Colonic mucosa (tissue), 4 donors: ENCODE measurements at regions not wholly inside any gene's neighbourhood (a gene's known extent, or its start where the extent isn't known, plus 50 kb on each side); places are given as distances from the start of the nearest gene placed in this dataset.

ENCODE experiments used
- DNase-seq: peaks from one replicate; pipeline ENCODE4 v3.0.0-alpha.2; 2020
- H3K27ac ChIP-seq: fragments of 200-600 bp; one replicate; pipeline ENCODE4 v1.8.0; 2021
- H3K27me3 ChIP-seq: fragments of 200-600 bp; one replicate; pipeline ENCODE4 v1.8.0; 2021
- H3K36me3 ChIP-seq: fragments of 200-600 bp; one replicate; pipeline ENCODE4 v1.8.0; 2021
- H3K4me1 ChIP-seq: fragments of 200-600 bp; one replicate; pipeline ENCODE4 v1.8.0; 2021; ENCODE audit warnings: mild to moderate bottlenecking
- H3K4me3 ChIP-seq: fragments of 200-600 bp; one replicate; pipeline ENCODE4 v1.8.0; 2021
- H3K9ac ChIP-seq, 2 donors: one replicate each; pipeline ENCODE4 v1.7.0; 2013; ENCODE audit warnings: control low read depth in 2 of 2, low read depth in 2 of 2, low read length in 2 of 2
- H3K9me3 ChIP-seq: fragments of 200-600 bp; one replicate; pipeline ENCODE4 v1.8.0; 2021
- CTCF ChIP-seq: fragments of 200-600 bp; IDR thresholded peaks from one replicate; pipeline ENCODE4 v1.8.0; 2022; ENCODE audit warnings: antibody characterized with exemption, mild to moderate bottlenecking
- intact Hi-C: fragments of 100-400 bp; cut with DNase I; formaldehyde crosslinking; loops from one replicate; pipeline ENCODE4 v1.14.1; 2022
- donor health status: healthy.
- donor health status: DM: no; HTN: no; CAD: no.
- donor health status: DM: no; HTN: no; CAD: no.

DNA sequence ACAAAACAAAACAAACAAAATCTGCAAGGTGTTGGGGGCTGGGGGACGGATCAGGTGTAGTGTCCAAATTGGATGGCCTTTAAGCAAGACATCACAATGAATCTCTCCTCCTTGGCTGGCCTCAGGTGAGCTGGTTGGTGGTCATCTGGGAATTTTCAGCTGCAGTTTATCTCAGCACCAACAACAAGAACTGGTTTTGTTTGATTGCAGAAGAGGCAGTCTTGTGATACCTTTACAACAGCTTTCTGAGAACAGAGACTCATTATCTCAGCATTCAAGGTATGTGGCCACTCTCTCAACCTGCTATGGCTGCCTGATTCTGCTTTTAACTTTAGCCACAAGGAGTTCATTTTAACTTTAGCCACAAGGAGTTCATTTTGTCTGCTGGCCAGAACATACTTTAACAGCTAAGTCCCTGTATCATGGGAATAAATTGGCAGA lies 1543.4 kb downstream of the EFNA5 start:
- Histone ChIP-seq H3K4me1 (no peaks in the 10 kb centered on the region), H3K27me3 (no peaks in the 10 kb centered on the region), H3K27ac (no peak overlapping the region), H3K9me3 (no peaks in the 10 kb centered on the region), H3K9ac (no peak overlapping the region), H3K36me3 (no peaks in the 10 kb centered on the region), H3K4me3 (no peak overlapping the region)
- no peak for TF ChIP-seq CTCF
- intact Hi-C loops = no loop called here
- no peak for DNase-seq

DNA sequence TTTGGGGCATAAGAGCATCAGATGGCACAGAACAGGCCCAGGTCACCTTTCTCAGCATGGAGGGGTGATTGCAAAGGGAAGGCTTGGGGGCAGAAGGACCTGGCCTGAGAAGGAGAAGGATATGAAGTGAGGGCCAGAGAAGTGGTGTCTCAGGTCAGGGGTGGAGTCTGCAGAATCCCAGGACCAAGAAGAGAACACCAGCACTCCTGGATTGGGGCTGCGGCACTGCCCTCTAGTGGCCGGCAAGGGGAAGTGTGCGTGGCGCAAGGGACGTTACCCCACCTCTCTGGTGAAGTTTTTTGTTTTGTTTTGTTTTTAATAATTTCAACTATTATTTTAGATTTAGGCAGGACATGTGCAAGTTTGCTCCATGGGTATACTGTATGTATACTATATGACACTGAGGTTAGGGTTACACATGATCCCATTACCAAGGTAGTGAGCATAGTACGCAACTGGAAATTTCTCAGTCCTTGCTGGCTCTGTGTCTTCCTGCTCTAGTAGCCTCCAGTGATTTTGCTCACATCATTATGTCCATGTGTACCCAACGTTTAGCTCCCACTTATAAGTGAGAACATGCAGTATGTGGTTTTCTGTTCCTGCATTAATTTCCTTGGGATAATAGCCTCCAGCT lies 1548.6 kb downstream of the EFNA5 start:
- H3K4me3 ChIP-seq = no peak overlapping the region
- H3K36me3 ChIP-seq = no peaks in the 10 kb centered on the region
- H3K27ac ChIP-seq = no peak overlapping the region
- intact Hi-C loops = no loop called here
- H3K9ac ChIP-seq = no peak overlapping the region
- peak; percentile 22 for DNase-seq
- H3K27me3 ChIP-seq = no peaks in the 10 kb centered on the region
- H3K4me1 ChIP-seq = no peaks in the 10 kb centered on the region
- no peaks in the 10 kb centered on the region for H3K9me3 ChIP-seq
- peak; percentile 65 for TF ChIP-seq CTCF

DNA sequence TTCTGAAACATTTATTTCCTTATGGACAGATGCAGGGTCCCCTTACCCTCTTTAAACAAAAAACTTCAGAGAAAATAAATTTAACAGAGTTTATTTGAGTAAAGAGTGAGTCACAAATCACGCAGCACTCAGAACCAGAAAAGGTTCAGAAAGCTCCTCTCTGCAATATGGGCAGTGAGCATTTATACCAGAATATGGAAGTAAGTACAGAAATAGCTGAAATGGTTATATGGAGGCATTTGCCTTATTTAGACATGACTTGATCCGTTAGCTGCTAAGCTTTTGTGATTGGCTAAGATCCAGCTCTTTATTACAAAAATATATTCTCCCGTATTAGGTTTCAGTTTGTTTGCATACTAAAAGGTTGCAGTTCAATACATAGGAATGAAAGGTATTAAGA lies 1554.1 kb downstream of the EFNA5 start:
- TF ChIP-seq CTCF = no peak
- H3K27me3 ChIP-seq = no peaks in the 10 kb centered on the region
- H3K9ac ChIP-seq = no peak overlapping the region
- intact Hi-C loops = no loop called here
- no peak overlapping the region for H3K4me3 ChIP-seq
- H3K9me3 ChIP-seq = no peaks in the 10 kb centered on the region
- no peaks in the 10 kb centered on the region for H3K4me1 ChIP-seq
- H3K36me3 ChIP-seq = no peaks in the 10 kb centered on the region
- no peak overlapping the region for H3K27ac ChIP-seq
- DNase-seq = no peak

- intact Hi-C loops = no loop called here
- Histone ChIP-seq H3K9ac (no peak overlapping the region), H3K27me3 (no peaks in the 10 kb centered on the region), H3K27ac (no peak overlapping the region), H3K9me3 (no peaks in the 10 kb centered on the region), H3K36me3 (no peaks in the 10 kb centered on the region), H3K4me3 (no peak overlapping the region), H3K4me1 (no peaks in the 10 kb centered on the region)
- TF ChIP-seq CTCF = no peak
- DNase-seq = no peak
Measured at GRCh38 chr5:106113922-106114321, 1556.8 kb downstream of the EFNA5 start.

DNA sequence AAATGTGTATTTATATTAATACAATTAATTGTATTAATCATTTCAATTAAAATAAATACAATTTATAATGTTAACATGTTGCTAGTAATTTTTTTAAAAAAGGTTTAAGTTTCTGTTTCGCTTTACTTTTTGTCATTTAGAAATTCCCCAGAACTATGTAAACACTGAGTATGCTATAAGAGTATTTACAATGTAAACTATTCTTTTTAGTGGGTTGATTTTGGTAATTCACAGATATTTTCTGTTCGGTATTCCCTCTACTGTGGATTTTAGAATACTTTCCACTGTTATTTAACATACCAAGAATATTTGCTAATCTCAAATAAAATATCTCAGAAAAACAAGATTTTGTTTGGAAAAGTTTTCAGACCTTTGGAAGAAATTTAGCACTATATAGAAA lies 1564.4 kb downstream of the EFNA5 start:
- no peaks in the 10 kb centered on the region for H3K4me1 ChIP-seq
- no peaks in the 10 kb centered on the region for H3K9me3 ChIP-seq
- H3K9ac ChIP-seq = no peak overlapping the region
- H3K27ac ChIP-seq = no peak overlapping the region
- no peak for DNase-seq
- no peaks in the 10 kb centered on the region for H3K27me3 ChIP-seq
- intact Hi-C loops = no loop called here
- H3K36me3 ChIP-seq = no peaks in the 10 kb centered on the region
- no peak overlapping the region for H3K4me3 ChIP-seq
- no peak for TF ChIP-seq CTCF
